Muscle of back (tissue), 3 donors: ENCODE measurements at regions not wholly inside any gene's neighbourhood (a gene's known extent, or its start where the extent isn't known, plus 50 kb on each side); places are given as distances from the start of the nearest gene placed in this dataset.
A peak's percentile ranks its signal among the peaks of the same experiment; 100 is the strongest.
"Not testable (repeated sequence)": the region's sequence is repeated elsewhere in the genome, so short reads cannot be mapped to it uniquely, and the experiment has no call there.

Source experiments
- DNase-seq, 3 donors: peaks; one replicate each; pipeline versions ENCODE4 v3.0.0 to v3.0.0-alpha.2; 2013

- no peak for DNase-seq
These were observed 79.1 kb upstream of the MYL10 start for GRCh38 chr7:101708223-101708622.

- no peak for DNase-seq
These were observed 83.6 kb upstream of the MYL10 start for GRCh38 chr7:101712652-101713051.

- DNase-seq, result no peak
These were observed 85.0 kb upstream of the MYL10 start for GRCh38 chr7:101714097-101714496.

- DNase-seq, result peak; percentile 27 to 53 (median 47)
These were observed 88.7 kb upstream of the MYL10 start for GRCh38 chr7:101717628-101718357.

GRCh38 chr7:101718363-101719122 is 89.4 kb upstream of the MYL10 start:
- DNase-seq, result no peak

GRCh38 chr7:101719123-101719470 is 90.0 kb upstream of the MYL10 start:
- DNase-seq, result no peak

- no peak for DNase-seq
These were observed 91.2 kb upstream of the MYL10 start for GRCh38 chr7:101720324-101720723.

GRCh38 chr7:101722247-101722646 is 93.2 kb upstream of the MYL10 start:
- DNase-seq, result no peak

- no peak for DNase-seq
These were observed 93.6 kb upstream of the CUX1 start for GRCh38 chr7:101723835-101724234.

GRCh38 chr7:101724957-101725356 is 92.5 kb upstream of the CUX1 start:
- no peak for DNase-seq

- no peak for DNase-seq
These were observed 91.5 kb upstream of the CUX1 start for GRCh38 chr7:101725921-101726320.

GRCh38 chr7:101727184-101727583 is 90.2 kb upstream of the CUX1 start:
- DNase-seq, result no peak

GRCh38 chr7:101728128-101728527 is 89.3 kb upstream of the CUX1 start:
- no peak for DNase-seq

GRCh38 chr7:101728873-101729240 is 88.6 kb upstream of the CUX1 start:
- DNase-seq, result not testable (repeated sequence)

GRCh38 chr7:101729241-101729883 is 88.1 kb upstream of the CUX1 start:
- DNase-seq, result peak in 1 of 3 donors; percentile 47

- no peak for DNase-seq
These were observed 85.8 kb upstream of the CUX1 start for GRCh38 chr7:101731502-101732084.

- DNase-seq, result peak; percentile 52 to 82 (median 62)
These were observed 83.5 kb upstream of the CUX1 start for GRCh38 chr7:101733713-101734475.

- DNase-seq, result no peak
These were observed 81.3 kb upstream of the CUX1 start for GRCh38 chr7:101736084-101736483.

- no peak for DNase-seq
These were observed 77.5 kb upstream of the CUX1 start for GRCh38 chr7:101739775-101740398.

GRCh38 chr7:101740981-101741725 is 76.3 kb upstream of the CUX1 start:
- DNase-seq, result no peak
